ENCODE measurements at regions not wholly inside any gene's neighbourhood (a gene's known extent, or its start where the extent isn't known, plus 50 kb on each side); places are given as distances from the start of the nearest gene placed in this dataset.

GRCh38 chr20:59377842-59378241 lies 77.4 kb downstream of the EDN3 start:
- no peak for TF ChIP-seq SP2 (IDR thresholded peaks at IDR 0.05; ENCODE audit: extremely low read depth, low read depth, low read length, poor library complexity, severe bottlenecking)
- TF ChIP-seq POLR2G (IDR thresholded peaks at IDR 0.05; ENCODE audit: low read depth, low read length), result no peak
- TF ChIP-seq, protein P1, sequence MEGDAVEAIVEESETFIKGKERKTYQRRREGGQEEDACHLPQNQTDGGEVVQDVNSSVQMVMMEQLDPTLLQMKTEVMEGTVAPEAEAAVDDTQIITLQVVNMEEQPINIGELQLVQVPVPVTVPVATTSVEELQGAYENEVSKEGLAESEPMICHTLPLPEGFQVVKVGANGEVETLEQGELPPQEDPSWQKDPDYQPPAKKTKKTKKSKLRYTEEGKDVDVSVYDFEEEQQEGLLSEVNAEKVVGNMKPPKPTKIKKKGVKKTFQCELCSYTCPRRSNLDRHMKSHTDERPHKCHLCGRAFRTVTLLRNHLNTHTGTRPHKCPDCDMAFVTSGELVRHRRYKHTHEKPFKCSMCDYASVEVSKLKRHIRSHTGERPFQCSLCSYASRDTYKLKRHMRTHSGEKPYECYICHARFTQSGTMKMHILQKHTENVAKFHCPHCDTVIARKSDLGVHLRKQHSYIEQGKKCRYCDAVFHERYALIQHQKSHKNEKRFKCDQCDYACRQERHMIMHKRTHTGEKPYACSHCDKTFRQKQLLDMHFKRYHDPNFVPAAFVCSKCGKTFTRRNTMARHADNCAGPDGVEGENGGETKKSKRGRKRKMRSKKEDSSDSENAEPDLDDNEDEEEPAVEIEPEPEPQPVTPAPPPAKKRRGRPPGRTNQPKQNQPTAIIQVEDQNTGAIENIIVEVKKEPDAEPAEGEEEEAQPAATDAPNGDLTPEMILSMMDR (IDR thresholded peaks at IDR 0.05 in 2 of 3, conservative IDR thresholded peaks at IDR 0.05 in 1 of 3; ENCODE audit: insufficient read depth in 2 of 3, low read depth in 1 of 3, low read length in 3 of 3), result no peak
- no peak for TF ChIP-seq TAF1 (IDR thresholded peaks at IDR 0.05; ENCODE audit: control insufficient read depth, extremely low read depth, insufficient read depth, low read length, severe bottlenecking)
- no peak for TF ChIP-seq CHD2 (IDR thresholded peaks at IDR 0.05; ENCODE audit: low read depth, low read length)
- TF ChIP-seq NR2C2 (CRISPR knock-in tag; IDR thresholded peaks at IDR 0.05), result no peak
- TF ChIP-seq NR2C2 (tag; IDR thresholded peaks at IDR 0.05), result no peak

Measured in K562 (cell line).